HUES48 (cell line): ENCODE measurements at regions not wholly inside any gene's neighbourhood (a gene's known extent, or its start where the extent isn't known, plus 50 kb on each side); places are given as distances from the start of the nearest gene placed in this dataset.

ENCODE experiments used
- H3K27ac ChIP-seq: one replicate; pipeline ENCODE4 v1.7.0; 2013; ENCODE audit warnings: low read depth, low read length, inconsistent platforms
- H3K27me3 ChIP-seq: 2 replicates; pipeline ENCODE4 v1.6.1; 2013; ENCODE audit warnings: mild to moderate bottlenecking, low read length; ENCODE audit not compliant: control insufficient read depth, insufficient read depth
- H3K36me3 ChIP-seq: 2 replicates; pipeline ENCODE4 v1.6.1; 2013; ENCODE audit warnings: low read length; ENCODE audit not compliant: control insufficient read depth, insufficient read depth
- H3K4me1 ChIP-seq: 2 replicates; pipeline ENCODE4 v1.6.1; 2013; ENCODE audit warnings: mild to moderate bottlenecking, low read length; ENCODE audit not compliant: control insufficient read depth, insufficient read depth
- H3K4me3 ChIP-seq: 2 replicates; pipeline ENCODE4 v1.5.1; 2013; ENCODE audit warnings: mild to moderate bottlenecking, low read depth, low read length
- H3K9ac ChIP-seq: 2 replicates; pipeline ENCODE4 v1.6.1; 2013; ENCODE audit warnings: mild to moderate bottlenecking, low read depth, low read length, moderate library complexity
- H3K9me3 ChIP-seq: 2 replicates; pipeline ENCODE4 v1.6.1; 2013; ENCODE audit warnings: low read length; ENCODE audit not compliant: control insufficient read depth, insufficient read depth

GRCh38 chr19:33977756-33978685 lies 181.4 kb downstream of the KCTD15 start:
- Histone ChIP-seq H3K4me3 (no peak overlapping the region), H3K27ac (no peak overlapping the region), H3K36me3 (no peaks in the 10 kb centered on the region), H3K4me1 (peaks cover 9% of the 10 kb centered on the region), H3K9me3 (no peaks in the 10 kb centered on the region), H3K27me3 (no peaks in the 10 kb centered on the region), H3K9ac (no peak overlapping the region)

DNA sequence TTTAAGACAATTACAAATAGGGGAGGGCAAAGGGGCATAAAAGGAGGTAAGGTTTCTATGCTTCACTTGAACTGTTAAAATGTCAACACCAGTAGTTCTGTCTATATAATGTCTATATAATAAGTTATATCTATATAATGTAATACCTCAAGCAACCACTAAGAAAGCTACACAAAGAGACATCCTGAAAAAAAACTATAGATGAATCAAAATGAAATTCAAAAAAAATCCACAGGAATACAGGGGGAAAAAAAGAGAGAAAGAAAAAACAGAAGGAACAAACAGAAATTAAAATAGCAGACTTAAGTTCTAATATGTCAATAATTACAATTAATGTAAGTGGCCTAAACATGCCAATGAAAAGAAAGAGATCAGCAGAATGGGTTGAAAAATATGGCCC lies 186.0 kb downstream of the KCTD15 start:
- H3K4me1 ChIP-seq: no peaks in the 10 kb centered on the region
- no peak overlapping the region for H3K9ac ChIP-seq
- H3K36me3 ChIP-seq: no peaks in the 10 kb centered on the region
- H3K9me3 ChIP-seq: no peaks in the 10 kb centered on the region
- H3K27ac ChIP-seq: no peak overlapping the region
- no peaks in the 10 kb centered on the region for H3K27me3 ChIP-seq
- H3K4me3 ChIP-seq: no peak overlapping the region

GRCh38 chr19:33988601-33989000 lies 183.7 kb upstream of the LSM14A start:
- Histone ChIP-seq H3K9me3 (peaks cover 15% of the 10 kb centered on the region; the same call in 1 of the 2 replicates), H3K36me3 (no peaks in the 10 kb centered on the region), H3K27me3 (no peaks in the 10 kb centered on the region), H3K4me1 (no peaks in the 10 kb centered on the region), H3K27ac (no peak overlapping the region), H3K9ac (no peak overlapping the region), H3K4me3 (no peak overlapping the region)

- Histone ChIP-seq H3K36me3 (no peaks in the 10 kb centered on the region), H3K4me3 (no peak overlapping the region), H3K27me3 (no peaks in the 10 kb centered on the region), H3K4me1 (peaks cover 4% of the 10 kb centered on the region), H3K9me3 (peaks cover 5% of the 10 kb centered on the region; the same call in 1 of the 2 replicates), H3K27ac (no peak overlapping the region), H3K9ac (no peak overlapping the region)
Observed at GRCh38 chr19:33997690-33998089, 174.6 kb upstream of the LSM14A start.

- Histone ChIP-seq H3K4me3 (no peak overlapping the region), H3K27ac (no peak overlapping the region), H3K9me3 (peaks cover 2% of the 10 kb centered on the region; the same call in 1 of the 2 replicates), H3K36me3 (no peaks in the 10 kb centered on the region), H3K27me3 (no peaks in the 10 kb centered on the region), H3K9ac (no peak overlapping the region), H3K4me1 (peaks cover 4% of the 10 kb centered on the region)
Observed at GRCh38 chr19:33998302-33998701, 174.0 kb upstream of the LSM14A start.

- no peak overlapping the region for H3K4me3 ChIP-seq
- no peaks in the 10 kb centered on the region for H3K9me3 ChIP-seq
- no peaks in the 10 kb centered on the region for H3K27me3 ChIP-seq
- peaks cover 4% of the 10 kb centered on the region for H3K4me1 ChIP-seq
- H3K9ac ChIP-seq: no peak overlapping the region
- H3K27ac ChIP-seq: no peak overlapping the region
- no peaks in the 10 kb centered on the region for H3K36me3 ChIP-seq
Observed at GRCh38 chr19:33998739-33999345, 173.5 kb upstream of the LSM14A start.

DNA sequence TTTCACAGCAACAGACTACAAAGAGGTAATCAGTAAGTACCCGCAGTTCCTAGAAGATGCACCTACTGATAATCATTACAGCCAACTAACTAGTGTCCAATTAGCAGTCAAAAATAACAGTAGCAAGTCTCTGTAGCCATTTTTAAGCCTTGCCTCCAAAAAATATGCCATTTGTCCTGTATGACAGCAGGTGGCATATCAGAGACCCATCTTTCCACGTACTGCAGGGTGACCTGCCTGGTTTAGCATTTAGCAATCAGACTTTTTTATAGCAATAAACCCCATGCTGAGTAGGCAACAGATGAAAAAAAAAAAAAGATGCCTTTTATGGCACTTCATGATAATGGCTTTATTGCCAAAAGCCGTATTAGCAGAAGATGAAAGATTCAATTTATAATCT lies 155.3 kb upstream of the LSM14A start:
- no peaks in the 10 kb centered on the region for H3K27me3 ChIP-seq
- no peaks in the 10 kb centered on the region for H3K36me3 ChIP-seq
- H3K9me3 ChIP-seq: peaks cover 4% of the 10 kb centered on the region; the same call in 1 of the 2 replicates
- no peak overlapping the region for H3K4me3 ChIP-seq
- no peak overlapping the region for H3K9ac ChIP-seq
- peaks cover 5% of the 10 kb centered on the region; the same call in 1 of the 2 replicates for H3K4me1 ChIP-seq
- H3K27ac ChIP-seq: no peak overlapping the region

DNA sequence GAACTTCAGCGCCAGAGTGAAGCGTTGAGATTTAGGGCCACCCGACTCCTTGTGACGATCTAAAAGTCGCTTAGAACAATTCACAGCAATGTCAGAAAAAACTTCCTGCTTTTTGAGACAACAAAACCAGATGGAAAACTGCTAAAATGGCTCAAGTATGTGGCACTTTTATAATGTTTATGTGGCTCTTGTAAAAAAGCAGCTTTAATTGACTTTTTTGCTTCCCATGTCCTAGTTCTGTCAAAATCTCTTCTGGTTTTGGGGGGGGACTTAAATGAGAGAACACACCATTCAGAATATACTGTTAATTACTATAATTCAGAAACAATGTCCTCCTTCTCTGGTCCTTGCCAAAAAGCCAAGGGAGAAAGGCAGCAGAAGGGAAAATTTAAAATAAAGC lies 154.7 kb upstream of the LSM14A start:
- peaks cover 5% of the 10 kb centered on the region; the same call in 1 of the 2 replicates for H3K4me1 ChIP-seq

GRCh38 chr19:34018546-34018945 lies 153.8 kb upstream of the LSM14A start:
- peaks cover 5% of the 10 kb centered on the region; the same call in 1 of the 2 replicates for H3K4me1 ChIP-seq
- H3K9me3 ChIP-seq: peaks cover 9% of the 10 kb centered on the region
- no peaks in the 10 kb centered on the region for H3K36me3 ChIP-seq
- H3K4me3 ChIP-seq: no peak overlapping the region
- H3K9ac ChIP-seq: no peak overlapping the region
- H3K27me3 ChIP-seq: no peaks in the 10 kb centered on the region
- no peak overlapping the region for H3K27ac ChIP-seq

More for the DNA sequence above, 154.7 kb upstream of the LSM14A start:
- Histone ChIP-seq H3K9ac (no peak overlapping the region), H3K4me3 (no peak overlapping the region), H3K36me3 (no peaks in the 10 kb centered on the region), H3K9me3 (peaks cover under 1% of the 10 kb centered on the region; the same call in 1 of the 2 replicates), H3K27ac (no peak overlapping the region), H3K27me3 (no peaks in the 10 kb centered on the region)

- H3K4me3 ChIP-seq: no peak overlapping the region
- no peaks in the 10 kb centered on the region for H3K36me3 ChIP-seq
- peaks cover 14% of the 10 kb centered on the region for H3K9me3 ChIP-seq
- no peaks in the 10 kb centered on the region for H3K4me1 ChIP-seq
- no peak overlapping the region for H3K9ac ChIP-seq
- H3K27ac ChIP-seq: no peak overlapping the region
- no peaks in the 10 kb centered on the region for H3K27me3 ChIP-seq
Observed at GRCh38 chr19:34023381-34023780, 148.9 kb upstream of the LSM14A start.

GRCh38 chr19:34033880-34034279 lies 138.4 kb upstream of the LSM14A start:
- Histone ChIP-seq H3K9ac (no peak overlapping the region), H3K9me3 (no peaks in the 10 kb centered on the region), H3K4me1 (no peaks in the 10 kb centered on the region), H3K4me3 (no peak overlapping the region), H3K27ac (no peak overlapping the region), H3K36me3 (no peaks in the 10 kb centered on the region), H3K27me3 (no peaks in the 10 kb centered on the region)
